GM23338 (cell line): ENCODE measurements at regions not wholly inside any gene's neighbourhood (a gene's known extent, or its start where the extent isn't known, plus 50 kb on each side); places are given as distances from the start of the nearest gene placed in this dataset.

Source experiments
- EZH2 ChIP-seq: fragments of 200-600 bp; sonication (generic); IDR thresholded peaks from one replicate; pipeline ENCODE4 v1.8.0; 2017; ENCODE audit warnings: antibody characterized with exemption, mild to moderate bottlenecking, low read depth; ENCODE audit not compliant: unreplicated experiment
- EZH2phosphoT487 ChIP-seq: fragments of 200-600 bp; sonication (generic); IDR thresholded peaks from one replicate; pipeline ENCODE4 v1.8.1; 2018; ENCODE audit warnings: antibody characterized with exemption; ENCODE audit not compliant: unreplicated experiment
- NANOG ChIP-seq: IDR thresholded peaks from 2 replicates; pipeline ENCODE4 v1.6.1; 2016; ENCODE audit warnings: antibody characterized with exemption, borderline replicate concordance
- POLR2AphosphoS5 ChIP-seq: IDR thresholded peaks from 2 replicates; pipeline ENCODE4 v1.6.1; 2016; ENCODE audit warnings: antibody characterized with exemption, low read depth
- ZNF114 ChIP-seq: fragments of 250-450 bp; sonication (Bioruptor Pico); IDR thresholded peaks from 2 replicates; pipeline ENCODE4 v1.5.0; 2020; ENCODE audit warnings: mild to moderate bottlenecking, moderate library complexity
- TF ChIP-seq, protein P1 (sequence below), 2 experiments: fragments of 200-600 bp in 1 of 2; sonication (generic) in 1 of 2; conservative IDR thresholded peaks; 2 replicates each; pipeline versions ENCODE4 v1.5.1 to v1.6.1; 2016 to 2017; ENCODE audit warnings: antibody characterized with exemption in 2 of 2, low read depth in 2 of 2, mild to moderate bottlenecking in 2 of 2, moderate library complexity in 1 of 2
- TF ChIP-seq, protein P2 (sequence below): IDR thresholded peaks from one replicate; pipeline ENCODE4 v1.6.1; 2018; ENCODE audit warnings: antibody characterized with exemption; ENCODE audit not compliant: unreplicated experiment

DNA sequence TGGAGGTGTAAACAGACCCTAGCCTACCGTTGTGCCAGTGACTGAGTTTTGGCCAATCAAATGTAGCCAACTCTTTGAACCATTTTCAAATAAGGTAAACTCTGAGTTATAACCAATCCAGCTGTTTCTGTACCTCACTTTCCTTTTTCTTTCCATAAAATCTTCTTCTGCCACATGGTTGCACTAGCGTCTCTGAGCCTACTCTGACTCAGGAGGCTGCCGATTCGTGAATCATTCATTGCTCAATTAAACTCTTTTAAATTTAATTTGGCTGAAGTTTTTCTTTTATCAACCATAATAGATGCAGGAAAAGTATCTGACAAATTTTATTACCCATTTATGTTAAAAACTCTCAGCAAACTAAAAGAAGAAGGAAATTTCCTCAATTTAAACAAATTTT lies 111.5 kb upstream of the LYPLAL1 start:
- TF ChIP-seq POLR2AphosphoS5 (no peak), ZNF114 (CRISPR knock-in tag) (no peak), EZH2 (no peak), NANOG (no peak), EZH2phosphoT487 (no peak)
- TF ChIP-seq, protein P1, sequence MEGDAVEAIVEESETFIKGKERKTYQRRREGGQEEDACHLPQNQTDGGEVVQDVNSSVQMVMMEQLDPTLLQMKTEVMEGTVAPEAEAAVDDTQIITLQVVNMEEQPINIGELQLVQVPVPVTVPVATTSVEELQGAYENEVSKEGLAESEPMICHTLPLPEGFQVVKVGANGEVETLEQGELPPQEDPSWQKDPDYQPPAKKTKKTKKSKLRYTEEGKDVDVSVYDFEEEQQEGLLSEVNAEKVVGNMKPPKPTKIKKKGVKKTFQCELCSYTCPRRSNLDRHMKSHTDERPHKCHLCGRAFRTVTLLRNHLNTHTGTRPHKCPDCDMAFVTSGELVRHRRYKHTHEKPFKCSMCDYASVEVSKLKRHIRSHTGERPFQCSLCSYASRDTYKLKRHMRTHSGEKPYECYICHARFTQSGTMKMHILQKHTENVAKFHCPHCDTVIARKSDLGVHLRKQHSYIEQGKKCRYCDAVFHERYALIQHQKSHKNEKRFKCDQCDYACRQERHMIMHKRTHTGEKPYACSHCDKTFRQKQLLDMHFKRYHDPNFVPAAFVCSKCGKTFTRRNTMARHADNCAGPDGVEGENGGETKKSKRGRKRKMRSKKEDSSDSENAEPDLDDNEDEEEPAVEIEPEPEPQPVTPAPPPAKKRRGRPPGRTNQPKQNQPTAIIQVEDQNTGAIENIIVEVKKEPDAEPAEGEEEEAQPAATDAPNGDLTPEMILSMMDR (conservative IDR thresholded peaks at IDR 0.05; ENCODE audit: low read depth in 2 of 2) = no peak
- TF ChIP-seq, protein P2, sequence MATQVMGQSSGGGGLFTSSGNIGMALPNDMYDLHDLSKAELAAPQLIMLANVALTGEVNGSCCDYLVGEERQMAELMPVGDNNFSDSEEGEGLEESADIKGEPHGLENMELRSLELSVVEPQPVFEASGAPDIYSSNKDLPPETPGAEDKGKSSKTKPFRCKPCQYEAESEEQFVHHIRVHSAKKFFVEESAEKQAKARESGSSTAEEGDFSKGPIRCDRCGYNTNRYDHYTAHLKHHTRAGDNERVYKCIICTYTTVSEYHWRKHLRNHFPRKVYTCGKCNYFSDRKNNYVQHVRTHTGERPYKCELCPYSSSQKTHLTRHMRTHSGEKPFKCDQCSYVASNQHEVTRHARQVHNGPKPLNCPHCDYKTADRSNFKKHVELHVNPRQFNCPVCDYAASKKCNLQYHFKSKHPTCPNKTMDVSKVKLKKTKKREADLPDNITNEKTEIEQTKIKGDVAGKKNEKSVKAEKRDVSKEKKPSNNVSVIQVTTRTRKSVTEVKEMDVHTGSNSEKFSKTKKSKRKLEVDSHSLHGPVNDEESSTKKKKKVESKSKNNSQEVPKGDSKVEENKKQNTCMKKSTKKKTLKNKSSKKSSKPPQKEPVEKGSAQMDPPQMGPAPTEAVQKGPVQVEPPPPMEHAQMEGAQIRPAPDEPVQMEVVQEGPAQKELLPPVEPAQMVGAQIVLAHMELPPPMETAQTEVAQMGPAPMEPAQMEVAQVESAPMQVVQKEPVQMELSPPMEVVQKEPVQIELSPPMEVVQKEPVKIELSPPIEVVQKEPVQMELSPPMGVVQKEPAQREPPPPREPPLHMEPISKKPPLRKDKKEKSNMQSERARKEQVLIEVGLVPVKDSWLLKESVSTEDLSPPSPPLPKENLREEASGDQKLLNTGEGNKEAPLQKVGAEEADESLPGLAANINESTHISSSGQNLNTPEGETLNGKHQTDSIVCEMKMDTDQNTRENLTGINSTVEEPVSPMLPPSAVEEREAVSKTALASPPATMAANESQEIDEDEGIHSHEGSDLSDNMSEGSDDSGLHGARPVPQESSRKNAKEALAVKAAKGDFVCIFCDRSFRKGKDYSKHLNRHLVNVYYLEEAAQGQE = no peak
